Left lobe of liver (tissue), 2 donors: ENCODE measurements at regions not wholly inside any gene's neighbourhood (a gene's known extent, or its start where the extent isn't known, plus 50 kb on each side); places are given as distances from the start of the nearest gene placed in this dataset.
"Not testable (repeated sequence)": the region's sequence is repeated elsewhere in the genome, so short reads cannot be mapped to it uniquely, and the experiment has no call there.

Source experiments
- ATAC-seq: fragments of 200-7000 bp; cut with Tn5 transposase; one replicate; pipeline ENCODE4 v1.9.1; 2020; ENCODE audit warnings: mild to moderate bottlenecking, moderate library complexity
- DNase-seq: peaks from one replicate; pipeline ENCODE4 v3.0.0-alpha.2; 2020; ENCODE audit warnings: low spot score
- donor health status: DM: no; HTN: no; CAD: no; lungs with moderate emphysema.
- donor health status: DM: no; HTN: yes; CAD: no.

GRCh38 chr11:97463891-97464290, 1074.1 kb downstream of the JRKL start:
- ATAC-seq (no peak), DNase-seq (no peak)

GRCh38 chr11:97471480-97471879, 1081.7 kb downstream of the JRKL start:
- no peak for ATAC-seq
- no peak for DNase-seq

- no peak for ATAC-seq
- DNase-seq = no peak
These were observed 1097.6 kb downstream of the JRKL start for GRCh38 chr11:97487387-97487786.

GRCh38 chr11:97498891-97499290, 1109.1 kb downstream of the JRKL start:
- DNase-seq (no peak), ATAC-seq (no peak)

- no peak for DNase-seq
- ATAC-seq = no peak
These were observed 1112.4 kb downstream of the JRKL start for GRCh38 chr11:97502201-97502600.

- ATAC-seq = no peak
- no peak for DNase-seq
These were observed 1116.4 kb downstream of the JRKL start for GRCh38 chr11:97506076-97506759.

- DNase-seq (no peak), ATAC-seq (no peak)
These were observed 1124.6 kb downstream of the JRKL start for GRCh38 chr11:97514446-97514845.

- ATAC-seq = no peak
These were observed 1126.9 kb downstream of the JRKL start for GRCh38 chr11:97516688-97517087.

GRCh38 chr11:97525273-97525672, 1135.5 kb downstream of the JRKL start:
- DNase-seq (no peak), ATAC-seq (no peak)

More at GRCh38 chr11:97516688-97517087, 1126.9 kb downstream of the JRKL start:
- DNase-seq = no peak

- ATAC-seq (no peak), DNase-seq (no peak)
These were observed 1147.8 kb downstream of the JRKL start for GRCh38 chr11:97537407-97538150.

- ATAC-seq = no peak
These were observed 1154.6 kb downstream of the JRKL start for GRCh38 chr11:97544431-97544830.

GRCh38 chr11:97548280-97548679, 1158.5 kb downstream of the JRKL start:
- no peak for DNase-seq
- no peak for ATAC-seq

More at GRCh38 chr11:97544431-97544830, 1154.6 kb downstream of the JRKL start:
- DNase-seq = no peak

GRCh38 chr11:97557399-97557798, 1167.6 kb downstream of the JRKL start:
- DNase-seq (no peak), ATAC-seq (no peak)

GRCh38 chr11:97567801-97568200, 1178.0 kb downstream of the JRKL start:
- ATAC-seq (no peak), DNase-seq (no peak)

- no peak for ATAC-seq
- DNase-seq = no peak
These were observed 1180.8 kb downstream of the JRKL start for GRCh38 chr11:97570636-97571035.

- not testable (repeated sequence) for DNase-seq, ATAC-seq
These were observed 1184.0 kb downstream of the JRKL start for GRCh38 chr11:97573771-97574170.

GRCh38 chr11:97574976-97575665, 1185.3 kb downstream of the JRKL start:
- DNase-seq (no peak), ATAC-seq (no peak)

- ATAC-seq = no peak
- DNase-seq = no peak
These were observed 1217.6 kb downstream of the JRKL start for GRCh38 chr11:97607291-97608000.

- DNase-seq (no peak), ATAC-seq (no peak)
These were observed 1220.2 kb downstream of the JRKL start for GRCh38 chr11:97610000-97610399.

- DNase-seq (no peak), ATAC-seq (no peak)
These were observed 1221.0 kb downstream of the JRKL start for GRCh38 chr11:97610854-97611253.

- ATAC-seq (no peak), DNase-seq (no peak)
These were observed 1221.5 kb downstream of the JRKL start for GRCh38 chr11:97611345-97611744.
